Adrenal gland (tissue), 9 donors: ENCODE measurements at regions not wholly inside any gene's neighbourhood (a gene's known extent, or its start where the extent isn't known, plus 50 kb on each side); places are given as distances from the start of the nearest gene placed in this dataset.

Experiments
- DNase-seq, 7 donors: peaks; one replicate each; pipeline ENCODE4 v3.0.0-alpha.2; 2019 to 2020
- H3K27ac ChIP-seq, 5 donors: fragments of 200-600 bp; sonication (generic) in 4 of 5; 1 replicate in 3 of 5; 2 replicates in 2 of 5; pipeline versions ENCODE4 v1.5.1 to v1.8.0; 2016 to 2020; ENCODE audit warnings: mild to moderate bottlenecking in 1 of 5
- H3K27me3 ChIP-seq: fragments of 200-600 bp; 2 replicates; pipeline ENCODE4 v1.8.0; 2021
- H3K36me3 ChIP-seq, 2 donors: fragments of 200-600 bp; replicated peaks in 1 of 2; 1 replicate in 1 of 2; 2 replicates in 1 of 2; pipeline versions ENCODE4 v1.5.1 to v1.8.0; 2018 to 2022
- H3K4me1 ChIP-seq, 2 donors: fragments of 200-600 bp; replicated peaks in 1 of 2; 1 replicate in 1 of 2; 2 replicates in 1 of 2; pipeline versions ENCODE4 v1.5.1 to v1.8.0; 2018 to 2021
- H3K4me3 ChIP-seq, 4 donors: fragments of 200-600 bp; sonication (generic) in 3 of 4; one replicate each; pipeline ENCODE4 v1.5.1; 2016 to 2018
- H3K9me3 ChIP-seq, 3 donors: fragments of 200-600 bp; sonication (generic) in 1 of 3; replicated peaks in 1 of 3; 1 replicate in 2 of 3; 2 replicates in 1 of 3; pipeline versions ENCODE4 v1.5.1 to v1.8.0; 2016 to 2021
- CTCF ChIP-seq, 6 experiments: fragments of 450-650 bp in 4 of 6; fragments of 200-600 bp in 2 of 6; sonication (generic) in 1 of 6; IDR thresholded peaks; 1 replicate in 5 of 6; 2 replicates in 1 of 6; pipeline versions ENCODE4 v1.5.1 to v1.8.0; 2016 to 2021; ENCODE audit warnings: antibody characterized with exemption in 6 of 6, mild to moderate bottlenecking in 2 of 6, moderate library complexity in 1 of 6
- POLR2A ChIP-seq, 2 donors: fragments of 450-650 bp; IDR thresholded peaks; one replicate each; pipeline ENCODE4 v1.6.1; 2017; ENCODE audit warnings: antibody characterized with exemption in 2 of 2, mild to moderate bottlenecking in 2 of 2, moderate library complexity in 1 of 2
- WGBS, 4 donors: extraction: QIAGEN DNeasy Blood & Tissue Kit in 2 of 4; methylation state at CpG; one replicate each; pipeline versions ENCODE4 v1.1.5 to v1.1.7; 2013 to 2017; 5-methylcytosine and 5-hydroxymethylcytosine counted together
- intact Hi-C, 2 donors: fragments of 100-400 bp; cut with DNase I; formaldehyde crosslinking; loops; one replicate each; pipeline versions ENCODE4 v1.14.1 to v1.15.0; 2022 to 2023
- donor health status: healthy with polysubstance abuse.
- donor health status: Bipolar disorder and iron deficiency.
- donor health status: DM: yes; HTN: yes; CAD: no.
- donor health status: DM: no; HTN: no; CAD: no.
- donor health status: DM: no; HTN: no; CAD: no.

GRCh38 chr15:91549581-91549980 is 303.9 kb upstream of the SLCO3A1 start:
- Histone ChIP-seq H3K27me3 (no peaks in the 10 kb centered on the region), H3K27ac (no peak overlapping the region), H3K4me1 (no peaks in the 10 kb centered on the region), H3K4me3 (no peak overlapping the region), H3K36me3 (no peaks in the 10 kb centered on the region), H3K9me3 (no peaks in the 10 kb centered on the region)
- 45 to 76% (median 69%) methylated on average over 1 of the region's 1 CpG for whole genome bisulfite sequencing, 4 donors
- intact Hi-C loops = no loop called here
- TF ChIP-seq CTCF (IDR thresholded peaks at IDR 0.05) (no peak), POLR2A (IDR thresholded peaks at IDR 0.05) (no peak)
- DNase-seq = no peak

- Histone ChIP-seq H3K36me3 (no peaks in the 10 kb centered on the region), H3K27ac (no peak overlapping the region), H3K27me3 (no peaks in the 10 kb centered on the region), H3K4me3 (no peak overlapping the region), H3K4me1 (no peaks in the 10 kb centered on the region), H3K9me3 (no peaks in the 10 kb centered on the region)
- 78 to 94% (median 87%) methylated on average over 5 of the region's 5 CpGs for WGBS, 4 donors
- TF ChIP-seq POLR2A (IDR thresholded peaks at IDR 0.05) = no peak
- no peak for TF ChIP-seq CTCF (IDR thresholded peaks at IDR 0.05)
- intact Hi-C loops = no loop called here
- no peak for DNase-seq
These were observed 301.0 kb upstream of the SLCO3A1 start for GRCh38 chr15:91552555-91552954.

DNA sequence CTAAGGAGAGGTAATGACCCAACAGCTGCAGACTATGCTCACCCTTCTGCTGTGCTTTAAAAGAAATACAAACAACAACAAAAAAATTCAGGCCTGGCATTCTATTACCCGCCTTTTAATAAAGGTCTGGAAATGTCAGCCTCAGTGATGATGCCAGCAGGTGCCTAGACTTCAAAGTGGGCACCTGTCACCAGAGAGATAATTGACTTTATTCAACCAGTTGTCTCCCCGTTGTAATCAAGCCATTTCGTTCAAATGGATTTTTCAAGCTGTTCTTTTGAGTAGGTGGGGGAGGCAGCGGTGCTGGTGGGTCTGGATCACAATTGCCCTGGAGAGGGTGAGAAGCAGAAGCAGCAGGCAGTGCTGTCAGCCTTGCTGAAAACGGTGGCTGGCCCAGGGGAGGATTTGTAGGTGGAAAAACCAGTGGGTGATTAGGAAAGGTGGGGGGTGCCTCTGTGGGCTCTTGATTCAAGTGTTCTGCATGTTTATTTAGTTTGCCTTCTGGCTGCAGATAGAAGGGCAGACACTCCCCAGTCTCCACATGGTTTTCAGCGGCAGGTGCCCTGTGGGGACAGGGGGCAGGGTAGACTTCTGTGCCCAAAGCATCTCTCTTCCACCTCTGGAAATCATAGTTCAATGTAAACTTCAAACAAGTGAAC is 300.2 kb upstream of the SLCO3A1 start:
- no peaks in the 10 kb centered on the region for H3K4me1 ChIP-seq
- TF ChIP-seq POLR2A (IDR thresholded peaks at IDR 0.05) = no peak
- TF ChIP-seq CTCF (IDR thresholded peaks at IDR 0.05) = no peak
- intact Hi-C loops = no loop called here
- H3K27ac ChIP-seq = no peak overlapping the region
- H3K27me3 ChIP-seq = no peaks in the 10 kb centered on the region
- no peak overlapping the region for H3K4me3 ChIP-seq
- no peak for DNase-seq
- H3K36me3 ChIP-seq = no peaks in the 10 kb centered on the region
- 63 to 78% (median 75%) methylated on average over 6 of the region's 6 CpGs for WGBS, 4 donors
- H3K9me3 ChIP-seq = no peaks in the 10 kb centered on the region

DNA sequence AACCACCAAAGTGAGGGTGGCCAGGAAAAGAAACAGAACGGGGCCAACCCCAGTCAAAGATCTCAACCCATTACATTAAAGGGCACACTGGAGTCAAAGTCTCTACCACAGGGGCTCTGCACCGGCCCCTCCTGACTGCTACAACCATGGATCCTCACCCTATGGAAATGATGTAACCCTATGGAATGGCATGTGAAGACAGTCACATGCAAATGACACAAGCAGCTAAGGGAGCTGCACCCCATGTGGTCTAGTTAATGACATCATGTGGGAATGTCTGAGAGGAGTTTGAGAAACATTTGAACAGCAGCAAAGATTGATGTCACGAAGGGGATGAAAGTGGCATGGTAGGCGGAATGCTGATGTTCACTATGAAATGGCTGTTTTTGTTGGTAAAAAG is 298.2 kb upstream of the SLCO3A1 start:
- H3K4me1 ChIP-seq = no peaks in the 10 kb centered on the region
- no peaks in the 10 kb centered on the region for H3K36me3 ChIP-seq
- no peaks in the 10 kb centered on the region for H3K9me3 ChIP-seq
- H3K27ac ChIP-seq = no peak overlapping the region
- TF ChIP-seq CTCF (IDR thresholded peaks at IDR 0.05) (no peak), POLR2A (IDR thresholded peaks at IDR 0.05) (no peak)
- no peaks in the 10 kb centered on the region for H3K27me3 ChIP-seq
- DNase-seq = no peak
- 78 to 98% (median 90%) methylated on average over 4 of the region's 4 CpGs for WGBS, 4 donors
- no peak overlapping the region for H3K4me3 ChIP-seq
- intact Hi-C loops = no loop called here
